HEK293 (cell line): ENCODE measurements at regions not wholly inside any gene's neighbourhood (a gene's known extent, or its start where the extent isn't known, plus 50 kb on each side); places are given as distances from the start of the nearest gene placed in this dataset.
"Not testable (repeated sequence)": the region's sequence is repeated elsewhere in the genome, so short reads cannot be mapped to it uniquely, and the experiment has no call there.

Experiments
- CTCF ChIA-PET: fragments of 350-600 bp; formaldehyde crosslinking; extraction: SDS; loops from one replicate; lab custom pipeline; 2021; ENCODE audit warnings: antibody characterized with exemption; lab: Yijun Ruan, JAX
- POLR2A ChIA-PET: fragments of 300-600 bp; formaldehyde crosslinking; extraction: SDS; loops from one replicate; lab custom pipeline; 2020; ENCODE audit warnings: antibody characterized with exemption, inconsistent platforms; lab: Yijun Ruan, JAX
- H3K27ac ChIP-seq: fragments of 200-500 bp; sonication (Bioruptor generic); 2 replicates; pipeline ENCODE4 v1.5.1; 2014; ENCODE audit warnings: low read depth, low read length, control low read depth, inconsistent platforms; ENCODE audit errors: extremely low read depth
- H3K36me3 ChIP-seq, 2 experiments: fragments of 200-500 bp in 1 of 2; sonication (Bioruptor generic) in 1 of 2; 1 replicate in 1 of 2; 2 replicates in 1 of 2; pipeline ENCODE4 v1.5.1; 2014 to 2017; ENCODE audit warnings: inconsistent platforms in 2 of 2, low read length in 2 of 2; ENCODE audit not compliant: control insufficient read depth in 2 of 2, insufficient read depth in 1 of 2
- H3K4me1 ChIP-seq: fragments of 200-500 bp; sonication (Bioruptor generic); 2 replicates; pipeline ENCODE4 v1.5.1; 2014; ENCODE audit warnings: mild to moderate bottlenecking, low read length, inconsistent platforms; ENCODE audit not compliant: control insufficient read depth, insufficient read depth
- H3K4me3 ChIP-seq: 2 replicates; pipeline ENCODE4 v1.5.1; 2011; ENCODE audit warnings: low read depth, mild to moderate bottlenecking, control low read depth, low read length, moderate library complexity
- H3K9me3 ChIP-seq: fragments of 200-500 bp; sonication (Bioruptor generic); 2 replicates; pipeline ENCODE4 v1.5.1; 2014; ENCODE audit warnings: low read depth, low read length, inconsistent platforms; ENCODE audit not compliant: control insufficient read depth, insufficient read depth
- BCL11A ChIP-seq: fragments of 450-650 bp; formaldehyde crosslinking; IDR thresholded peaks from 2 replicates; pipeline ENCODE4 v1.5.1; 2016; ENCODE audit warnings: low read depth, missing biosample characterization, missing genetic modification characterization
- GFI1B ChIP-seq: fragments of 450-650 bp; formaldehyde crosslinking; IDR thresholded peaks from 2 replicates; pipeline ENCODE4 v1.5.1; 2016; ENCODE audit warnings: missing biosample characterization, missing genetic modification characterization
- GLI2 ChIP-seq: fragments of 450-650 bp; formaldehyde crosslinking; IDR thresholded peaks from 2 replicates; pipeline ENCODE4; 2017; ENCODE audit warnings: missing biosample characterization, missing genetic modification characterization, low read depth, borderline replicate concordance
- GLIS1 ChIP-seq: fragments of 450-650 bp; formaldehyde crosslinking; IDR thresholded peaks from 2 replicates; pipeline ENCODE4 v1.5.1; 2016; ENCODE audit warnings: missing biosample characterization, missing genetic modification characterization
- HOXC10 ChIP-seq: sonication (generic); formaldehyde crosslinking; IDR thresholded peaks from 2 replicates; pipeline ENCODE4 v1.8.1; 2023; ENCODE audit warnings: mild to moderate bottlenecking, missing genetic modification reagents
- KLF16 ChIP-seq: fragments of 450-650 bp; formaldehyde crosslinking; IDR thresholded peaks from 2 replicates; pipeline ENCODE4 v1.5.1; 2017; ENCODE audit warnings: missing biosample characterization, missing genetic modification characterization
- MYNN ChIP-seq: fragments of 450-650 bp; formaldehyde crosslinking; IDR thresholded peaks from 2 replicates; pipeline ENCODE4 v1.5.1; 2016; ENCODE audit warnings: missing biosample characterization, missing genetic modification characterization, borderline replicate concordance
- MZF1 ChIP-seq: fragments of 450-650 bp; formaldehyde crosslinking; IDR thresholded peaks from 2 replicates; pipeline ENCODE4 v1.5.1; 2017; ENCODE audit warnings: missing biosample characterization, missing genetic modification characterization, borderline replicate concordance
- SETDB1 ChIP-seq: IDR thresholded peaks from one replicate; pipeline ENCODE4 v1.6.1; 2017; ENCODE audit warnings: mild to moderate bottlenecking, low read length, moderate library complexity, mixed read lengths; ENCODE audit not compliant: insufficient read length
- ZBTB20 ChIP-seq: fragments of 450-650 bp; formaldehyde crosslinking; IDR thresholded peaks from 2 replicates; pipeline ENCODE4 v1.5.1; 2016; ENCODE audit warnings: missing biosample characterization, missing genetic modification characterization
- ZFP41 ChIP-seq: fragments of 450-650 bp; formaldehyde crosslinking; IDR thresholded peaks from 2 replicates; pipeline ENCODE4 v1.5.1; 2016; ENCODE audit warnings: missing biosample characterization, missing genetic modification characterization, borderline replicate concordance
- ZNF140 ChIP-seq: fragments of 450-650 bp; formaldehyde crosslinking; IDR thresholded peaks from 2 replicates; pipeline ENCODE4 v1.5.1; 2016; ENCODE audit warnings: missing biosample characterization, missing genetic modification characterization
- ZNF175 ChIP-seq: fragments of 450-650 bp; formaldehyde crosslinking; IDR thresholded peaks from 2 replicates; pipeline ENCODE4 v1.5.1; 2016; ENCODE audit warnings: missing biosample characterization, missing genetic modification characterization
- ZNF2 ChIP-seq: fragments of 450-650 bp; formaldehyde crosslinking; IDR thresholded peaks from 2 replicates; pipeline ENCODE4 v1.5.1; 2016; ENCODE audit warnings: missing biosample characterization, missing genetic modification characterization
- ZNF223 ChIP-seq: fragments of 450-650 bp; formaldehyde crosslinking; IDR thresholded peaks from 2 replicates; pipeline ENCODE4 v1.5.1; 2016; ENCODE audit warnings: missing biosample characterization, missing genetic modification characterization
- ZNF416 ChIP-seq: fragments of 450-650 bp; formaldehyde crosslinking; IDR thresholded peaks from 2 replicates; pipeline ENCODE4 v1.5.1; 2016; ENCODE audit warnings: missing biosample characterization, missing genetic modification characterization
- ZNF473 ChIP-seq: fragments of 450-650 bp; formaldehyde crosslinking; IDR thresholded peaks from 2 replicates; pipeline ENCODE4 v1.5.1; 2017; ENCODE audit warnings: missing biosample characterization, missing genetic modification characterization
- ZNF596 ChIP-seq: fragments of 450-650 bp; IDR thresholded peaks from 2 replicates; pipeline ENCODE4 v1.5.0; 2018; ENCODE audit warnings: missing biosample characterization, mild to moderate bottlenecking, missing genetic modification characterization, moderate library complexity
- ZNF624 ChIP-seq: fragments of 450-650 bp; formaldehyde crosslinking; IDR thresholded peaks from 2 replicates; pipeline ENCODE4 v1.5.1; 2017; ENCODE audit warnings: missing biosample characterization, missing genetic modification characterization
- ZNF777 ChIP-seq: fragments of 450-650 bp; formaldehyde crosslinking; IDR thresholded peaks from 2 replicates; pipeline ENCODE4 v1.5.1; 2017; ENCODE audit warnings: missing biosample characterization, missing genetic modification characterization, borderline replicate concordance
- TF ChIP-seq, protein P1 (sequence below): fragments of 450-650 bp; formaldehyde crosslinking; IDR thresholded peaks from 2 replicates; pipeline ENCODE4 v1.5.1; 2016; ENCODE audit warnings: missing biosample characterization, missing genetic modification characterization
- TF ChIP-seq, protein P2 (sequence below): fragments of 450-650 bp; formaldehyde crosslinking; IDR thresholded peaks from 2 replicates; pipeline ENCODE4 v1.5.1; 2016; ENCODE audit warnings: missing biosample characterization, missing genetic modification characterization

GRCh38 chr3:35295906-35296305 is 343.4 kb upstream of the ARPP21 start (continued):
- TF ChIP-seq GLIS1 (tag by site-specific recombination) (no peak), ZNF596 (tag by site-specific recombination) (no peak), MYNN (tag by site-specific recombination) (no peak), ZNF416 (no peak), ZNF777 (tag by site-specific recombination) (no peak), ZNF624 (tag by site-specific recombination) (no peak), KLF16 (no peak), GLI2 (tag by site-specific recombination) (no peak)
- TF ChIP-seq, all 188 proteins: peak for 0

DNA sequence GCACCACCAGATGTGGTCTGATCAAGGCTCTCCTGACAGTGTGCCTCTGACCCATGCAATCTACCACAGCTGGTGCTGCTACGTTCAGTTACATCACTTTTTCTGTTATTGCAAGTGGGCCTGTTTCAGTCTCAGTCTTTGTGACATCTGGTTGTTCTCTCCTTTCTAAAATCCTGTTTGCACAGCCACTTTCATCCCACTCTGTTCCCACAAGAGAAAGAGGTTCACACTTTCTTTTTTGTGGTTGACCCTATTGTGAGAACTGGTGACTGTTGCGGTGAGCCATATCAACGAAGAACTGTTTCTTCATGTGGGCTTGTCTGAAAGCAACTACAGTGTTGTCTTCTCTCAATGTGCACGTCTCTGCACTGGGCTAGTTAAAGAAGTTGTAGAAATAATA is 342.8 kb upstream of the ARPP21 start:
- POLR2A ChIA-PET, result no interaction called here
- no peaks in the 10 kb centered on the region for H3K36me3 ChIP-seq
- TF ChIP-seq MZF1 (tag by site-specific recombination) (no peak), ZNF223 (no peak), GLI2 (tag by site-specific recombination) (no peak), HOXC10 (CRISPR knock-in tag) (no peak), ZNF473 (tag by site-specific recombination) (no peak), ZBTB20 (tag by site-specific recombination) (no peak), ZNF2 (no peak), GFI1B (tag by site-specific recombination) (no peak), BCL11A (tag by site-specific recombination) (no peak), ZNF175 (no peak), ZNF140 (tag by site-specific recombination) (no peak), SETDB1 (no peak), ZFP41 (tag by site-specific recombination) (no peak)
- TF ChIP-seq, protein P1, sequence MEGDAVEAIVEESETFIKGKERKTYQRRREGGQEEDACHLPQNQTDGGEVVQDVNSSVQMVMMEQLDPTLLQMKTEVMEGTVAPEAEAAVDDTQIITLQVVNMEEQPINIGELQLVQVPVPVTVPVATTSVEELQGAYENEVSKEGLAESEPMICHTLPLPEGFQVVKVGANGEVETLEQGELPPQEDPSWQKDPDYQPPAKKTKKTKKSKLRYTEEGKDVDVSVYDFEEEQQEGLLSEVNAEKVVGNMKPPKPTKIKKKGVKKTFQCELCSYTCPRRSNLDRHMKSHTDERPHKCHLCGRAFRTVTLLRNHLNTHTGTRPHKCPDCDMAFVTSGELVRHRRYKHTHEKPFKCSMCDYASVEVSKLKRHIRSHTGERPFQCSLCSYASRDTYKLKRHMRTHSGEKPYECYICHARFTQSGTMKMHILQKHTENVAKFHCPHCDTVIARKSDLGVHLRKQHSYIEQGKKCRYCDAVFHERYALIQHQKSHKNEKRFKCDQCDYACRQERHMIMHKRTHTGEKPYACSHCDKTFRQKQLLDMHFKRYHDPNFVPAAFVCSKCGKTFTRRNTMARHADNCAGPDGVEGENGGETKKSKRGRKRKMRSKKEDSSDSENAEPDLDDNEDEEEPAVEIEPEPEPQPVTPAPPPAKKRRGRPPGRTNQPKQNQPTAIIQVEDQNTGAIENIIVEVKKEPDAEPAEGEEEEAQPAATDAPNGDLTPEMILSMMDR (tag by site-specific recombination), result no peak
- TF ChIP-seq, protein P2, sequence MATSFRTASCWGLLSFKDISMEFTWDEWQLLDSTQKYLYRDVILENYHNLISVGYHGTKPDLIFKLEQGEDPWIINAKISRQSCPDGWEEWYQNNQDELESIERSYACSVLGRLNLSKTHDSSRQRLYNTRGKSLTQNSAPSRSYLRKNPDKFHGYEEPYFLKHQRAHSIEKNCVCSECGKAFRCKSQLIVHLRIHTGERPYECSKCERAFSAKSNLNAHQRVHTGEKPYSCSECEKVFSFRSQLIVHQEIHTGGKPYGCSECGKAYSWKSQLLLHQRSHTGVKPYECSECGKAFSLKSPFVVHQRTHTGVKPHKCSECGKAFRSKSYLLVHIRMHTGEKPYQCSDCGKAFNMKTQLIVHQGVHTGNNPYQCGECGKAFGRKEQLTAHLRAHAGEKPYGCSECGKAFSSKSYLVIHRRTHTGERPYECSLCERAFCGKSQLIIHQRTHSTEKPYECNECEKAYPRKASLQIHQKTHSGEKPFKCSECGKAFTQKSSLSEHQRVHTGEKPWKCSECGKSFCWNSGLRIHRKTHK (tag by site-specific recombination), result no peak
- H3K27ac ChIP-seq, result no peak overlapping the region
- H3K9me3 ChIP-seq, result no peaks in the 10 kb centered on the region
- no peak overlapping the region for H3K4me3 ChIP-seq
- no peaks in the 10 kb centered on the region for H3K4me1 ChIP-seq
- CTCF ChIA-PET, result no interaction called here

DNA sequence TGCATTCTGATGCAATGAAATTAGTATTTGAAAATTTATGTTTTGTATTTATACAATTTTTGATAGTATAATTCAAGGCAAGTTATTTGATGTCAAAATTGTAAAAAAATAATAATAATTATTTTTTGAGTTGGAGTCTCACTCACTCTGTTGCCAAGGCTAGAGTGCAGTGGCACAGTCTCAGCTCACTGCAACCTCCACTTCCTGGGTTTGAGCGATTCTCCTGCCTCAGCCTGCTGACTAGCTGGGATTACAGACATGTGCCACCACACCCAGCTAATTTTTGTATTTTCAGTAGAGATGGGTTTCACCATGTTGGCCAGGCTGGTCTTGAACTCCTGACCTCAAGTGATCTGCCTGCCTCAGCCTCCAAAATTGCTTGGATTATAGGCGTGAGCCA is 342.4 kb upstream of the ARPP21 start:
- H3K36me3 ChIP-seq, H3K27ac ChIP-seq, POLR2A ChIA-PET, H3K9me3 ChIP-seq, CTCF ChIA-PET, H3K4me3 ChIP-seq, H3K4me1 ChIP-seq: not testable (repeated sequence)
